Activated naive CD4-positive, alpha-beta T cell treated with anti-CD3 and anti-CD28 coated beads, Interleukin-2, amount 50 U/mL, for 72 hours (primary cell): ENCODE measurements at regions not wholly inside any gene's neighbourhood (a gene's known extent, or its start where the extent isn't known, plus 50 kb on each side); places are given as distances from the start of the nearest gene placed in this dataset.

Experiments used
- ATAC-seq, 2 donors: fragments of 150-1000 bp; cut with Tn5 transposase; 2 replicates each; pipeline ENCODE4 v1.10.0; 2021; ENCODE audit warnings: mild to moderate bottlenecking in 2 of 2, moderate library complexity in 2 of 2
- DNase-seq, 2 donors: peaks; one replicate each; pipeline ENCODE4 v3.0.0; 2021 to 2022; ENCODE audit warnings: low spot score in 2 of 2
- H3K27ac Mint-ChIP-seq, 2 donors: one replicate each; pipeline ENCODE4 v1.8.0; 2022; ENCODE audit warnings: mild to moderate bottlenecking in 2 of 2, mixed read lengths in 2 of 2
- H3K36me3 Mint-ChIP-seq, 2 donors: one replicate each; pipeline ENCODE4 v1.8.0; 2022; ENCODE audit warnings: mixed read lengths in 2 of 2
- H3K9me3 Mint-ChIP-seq, 2 donors: one replicate each; pipeline ENCODE4 v1.8.0; 2022; ENCODE audit warnings: mixed read lengths in 2 of 2

DNA sequence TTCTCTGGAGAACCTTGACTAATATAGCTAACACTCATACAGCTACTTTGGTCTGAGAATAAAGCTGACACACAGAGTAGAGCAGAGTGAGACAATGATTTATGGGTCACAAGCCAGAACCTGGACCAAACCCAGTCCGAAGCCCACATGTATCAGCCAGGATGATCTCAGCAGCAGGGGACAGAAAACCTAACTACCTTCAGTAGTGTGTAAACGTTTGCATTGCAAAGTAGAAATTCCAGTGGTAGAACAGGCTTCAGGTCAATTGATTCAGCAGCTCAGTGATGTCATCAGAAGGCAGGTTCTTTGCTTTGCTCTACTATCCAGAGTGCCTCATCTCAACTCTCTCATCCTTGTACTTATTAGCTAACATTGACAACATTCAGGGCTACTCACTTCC, 62.5 kb upstream of the PALS2 start:
- H3K27ac Mint-ChIP-seq = no peak overlapping the region
- no peaks in the 10 kb centered on the region for H3K9me3 Mint-ChIP-seq
- DNase-seq = no peak
- no peak for ATAC-seq
- no peaks in the 10 kb centered on the region for H3K36me3 Mint-ChIP-seq

DNA sequence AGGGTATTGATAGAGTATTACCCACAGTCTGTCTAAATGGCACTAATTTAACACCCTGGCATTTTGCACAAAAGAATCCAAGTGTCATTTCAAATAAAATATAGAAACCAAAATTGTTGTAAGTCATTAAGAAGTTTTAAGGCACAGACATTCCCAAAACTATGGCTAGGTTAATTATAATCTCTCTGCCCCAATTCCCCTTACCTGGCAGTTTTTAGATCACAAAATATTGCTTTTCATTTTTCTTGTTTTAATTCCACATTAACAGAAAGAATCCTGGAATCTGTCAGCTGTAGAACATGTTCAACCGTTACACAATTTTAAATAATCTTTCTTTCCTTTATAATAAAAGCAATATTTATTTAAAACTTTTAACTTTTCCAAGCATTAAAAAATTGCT, 56.1 kb upstream of the PALS2 start:
- H3K27ac Mint-ChIP-seq = no peak overlapping the region
- no peaks in the 10 kb centered on the region for H3K36me3 Mint-ChIP-seq
- no peak for DNase-seq
- no peaks in the 10 kb centered on the region for H3K9me3 Mint-ChIP-seq
- ATAC-seq = no peak

DNA sequence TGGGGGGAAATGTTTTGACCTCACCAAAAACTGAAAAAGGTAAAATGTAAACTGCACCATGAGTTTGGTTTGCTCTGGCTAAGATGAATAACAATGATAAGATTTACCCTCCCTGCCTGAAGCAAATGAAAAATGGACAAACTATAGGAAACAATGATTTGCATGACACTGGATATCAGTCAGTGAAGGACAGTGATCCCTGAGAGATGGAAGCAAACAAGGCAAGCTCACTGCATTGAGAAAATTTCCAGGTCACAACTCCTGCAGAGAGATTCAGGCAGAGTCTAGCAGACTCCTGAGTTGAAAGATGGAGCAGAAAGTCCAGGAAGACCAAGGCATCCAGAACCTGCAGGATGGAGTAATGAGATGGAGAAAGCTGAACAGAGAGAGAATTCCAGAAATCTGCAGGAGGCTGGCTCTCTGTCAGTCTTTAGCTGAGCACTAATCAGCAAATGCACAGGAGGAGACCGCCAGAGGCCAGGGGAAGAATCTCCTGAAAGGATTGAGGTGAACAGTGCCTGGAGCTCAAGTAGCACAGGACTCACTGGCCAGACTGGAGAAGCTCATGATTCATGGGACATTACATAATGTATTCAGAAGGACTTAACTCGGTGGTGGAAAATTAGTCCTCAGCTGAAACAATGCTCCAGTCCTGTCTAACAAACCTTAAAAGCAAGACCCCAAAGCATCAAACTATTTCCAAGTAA, 51.2 kb upstream of the PALS2 start:
- Mint-ChIP-seq H3K9me3 (no peaks in the 10 kb centered on the region), H3K27ac (no peak overlapping the region), H3K36me3 (no peaks in the 10 kb centered on the region)
- ATAC-seq (no peak), DNase-seq (no peak)
